Activated naive CD8-positive, alpha-beta T cell treated with anti-CD3 and anti-CD28 coated beads, Interleukin-2, amount 50 U/mL, for 16 hours (primary cell): ENCODE measurements at regions not wholly inside any gene's neighbourhood (a gene's known extent, or its start where the extent isn't known, plus 50 kb on each side); places are given as distances from the start of the nearest gene placed in this dataset.
"Not testable (repeated sequence)": the region's sequence is repeated elsewhere in the genome, so short reads cannot be mapped to it uniquely, and the experiment has no call there.

ENCODE experiments used
- DNase-seq: peaks from one replicate; pipeline ENCODE4 v3.0.0-alpha.2; 2020; ENCODE audit warnings: low read depth, low spot score

GRCh38 chr4:188941524-188942119, 802.4 kb downstream of the TRIML1 start:
- DNase-seq: no peak

- no peak for DNase-seq
Measured at GRCh38 chr4:188942606-188943005, 803.4 kb downstream of the TRIML1 start.

- DNase-seq: no peak
Measured at GRCh38 chr4:188949596-188949995, 810.4 kb downstream of the TRIML1 start.

- no peak for DNase-seq
Measured at GRCh38 chr4:188955066-188955465, 815.8 kb downstream of the TRIML1 start.

- DNase-seq: no peak
Measured at GRCh38 chr4:188956566-188956965, 817.3 kb downstream of the TRIML1 start.

DNA sequence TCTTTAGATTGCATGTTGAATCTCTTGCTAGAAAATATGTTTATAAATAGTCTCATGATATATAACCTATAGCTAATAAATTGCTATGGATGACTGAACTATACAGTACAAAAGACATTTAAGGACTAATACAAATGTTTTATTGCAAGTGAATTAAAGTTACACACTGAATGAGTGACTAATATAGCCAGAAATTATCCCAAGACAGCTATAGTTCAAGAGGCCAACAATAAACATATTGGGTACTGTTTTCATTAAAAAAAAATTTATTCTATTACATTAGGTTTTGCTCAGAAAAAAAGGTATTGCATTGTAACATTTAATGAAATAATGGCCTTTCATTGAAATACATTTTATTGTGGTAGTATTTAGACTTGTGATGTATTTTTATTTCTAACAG, 819.1 kb downstream of the TRIML1 start:
- DNase-seq: no peak

GRCh38 chr4:188959424-188959823, 820.2 kb downstream of the TRIML1 start:
- DNase-seq: no peak

GRCh38 chr4:188960411-188961093, 821.3 kb downstream of the TRIML1 start:
- no peak for DNase-seq

DNA sequence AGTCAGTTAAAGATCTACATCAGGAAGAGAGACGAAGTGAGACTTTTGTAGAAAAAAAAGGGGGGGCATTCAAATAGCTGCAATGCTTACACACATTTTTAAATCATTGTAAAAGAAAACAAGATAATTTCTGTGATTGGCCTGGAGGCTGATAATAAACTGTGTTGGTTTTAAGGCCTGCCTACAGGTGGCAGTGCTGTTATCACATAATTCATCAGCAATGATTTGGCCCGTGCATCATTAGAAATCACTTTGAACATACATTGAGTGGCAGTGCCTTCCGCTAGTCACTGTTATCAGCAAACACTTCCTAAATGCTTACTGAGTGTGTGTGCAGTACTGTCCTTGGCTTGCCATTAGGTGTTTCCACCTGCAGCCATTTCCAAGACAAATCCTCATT, 831.9 kb downstream of the TRIML1 start:
- DNase-seq: no peak

DNA sequence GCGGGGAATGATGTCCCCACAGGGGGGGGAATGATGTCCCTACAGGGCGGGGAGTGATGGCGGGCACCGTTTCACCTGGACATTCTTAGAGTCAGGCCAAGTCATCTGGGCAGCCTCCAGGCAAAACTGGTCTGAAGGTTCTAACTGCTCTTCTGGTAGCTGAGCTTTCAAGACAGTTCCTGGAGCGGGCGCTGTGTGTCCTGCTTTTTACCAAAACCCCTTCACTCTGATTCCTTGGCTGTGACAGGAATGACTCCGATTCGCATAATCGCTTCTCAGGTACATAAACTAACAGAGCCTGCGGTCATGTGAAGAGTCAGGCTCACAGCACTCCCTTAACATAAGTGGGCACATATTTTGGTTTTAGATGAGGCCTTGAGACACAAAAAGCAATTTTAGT, 836.0 kb downstream of the TRIML1 start:
- DNase-seq: no peak

DNA sequence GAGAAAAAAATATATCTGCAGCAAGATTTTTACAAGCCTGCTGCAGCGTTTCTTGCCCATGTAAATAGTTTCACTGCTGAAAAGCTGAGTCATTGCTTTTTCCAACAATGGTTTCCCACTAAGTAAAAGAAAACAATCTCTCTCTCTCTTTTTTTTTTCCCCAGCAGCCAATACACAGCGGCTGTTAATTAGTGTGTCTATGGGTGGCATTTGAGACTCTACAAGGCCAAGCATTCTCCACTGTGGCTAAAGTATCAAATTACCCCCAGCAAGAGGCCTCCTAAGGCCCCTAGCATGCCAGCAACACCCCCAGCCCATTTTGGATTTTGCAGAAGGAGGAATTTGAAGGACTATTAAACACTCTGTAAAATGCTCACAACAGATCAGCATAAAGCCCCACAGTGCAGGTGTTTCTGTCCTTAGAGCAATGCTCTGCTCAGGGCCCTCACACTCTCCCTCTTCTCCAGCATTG, 837.4 kb downstream of the TRIML1 start:
- DNase-seq: no peak

GRCh38 chr4:188977232-188977631, 838.0 kb downstream of the TRIML1 start:
- not testable (repeated sequence) for DNase-seq

DNA sequence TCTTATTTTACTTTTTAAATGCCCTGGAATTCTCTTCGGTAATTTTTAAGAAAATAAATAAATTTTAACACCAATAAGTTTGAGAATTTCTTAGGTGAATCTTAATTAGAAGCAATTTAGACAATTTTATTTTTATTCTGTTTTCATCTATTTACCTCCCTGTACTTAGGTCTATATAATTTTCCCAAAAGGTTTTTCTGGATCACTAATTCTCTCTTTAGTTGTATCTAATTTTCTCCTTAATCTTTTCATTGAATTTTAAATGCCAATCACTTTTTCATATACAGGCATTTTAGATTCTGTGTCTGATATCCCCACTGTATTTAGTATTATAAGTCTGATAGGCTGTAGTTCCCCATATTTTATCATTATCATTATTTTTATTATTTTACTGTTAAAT, 845.3 kb downstream of the TRIML1 start:
- no peak for DNase-seq

DNA sequence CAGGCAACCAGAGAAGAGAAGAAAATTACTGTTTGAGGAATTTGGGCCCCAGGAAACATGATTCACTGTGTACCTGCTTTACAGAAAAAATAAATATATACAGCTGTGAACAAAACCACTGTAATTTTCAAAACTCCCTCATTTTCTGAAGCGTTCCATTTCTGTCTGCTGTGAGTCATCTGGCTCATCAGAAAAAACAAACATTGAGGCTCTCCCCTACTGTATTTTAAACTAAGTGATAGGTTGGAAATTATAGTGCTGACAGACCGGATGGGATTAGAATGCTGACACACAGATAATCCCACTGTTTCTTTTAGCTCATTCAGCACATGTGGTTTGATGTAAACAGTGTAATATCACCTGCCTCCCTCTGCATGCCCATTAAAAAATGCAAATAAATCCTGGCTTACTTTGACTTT, 847.0 kb downstream of the TRIML1 start:
- DNase-seq: no peak

DNA sequence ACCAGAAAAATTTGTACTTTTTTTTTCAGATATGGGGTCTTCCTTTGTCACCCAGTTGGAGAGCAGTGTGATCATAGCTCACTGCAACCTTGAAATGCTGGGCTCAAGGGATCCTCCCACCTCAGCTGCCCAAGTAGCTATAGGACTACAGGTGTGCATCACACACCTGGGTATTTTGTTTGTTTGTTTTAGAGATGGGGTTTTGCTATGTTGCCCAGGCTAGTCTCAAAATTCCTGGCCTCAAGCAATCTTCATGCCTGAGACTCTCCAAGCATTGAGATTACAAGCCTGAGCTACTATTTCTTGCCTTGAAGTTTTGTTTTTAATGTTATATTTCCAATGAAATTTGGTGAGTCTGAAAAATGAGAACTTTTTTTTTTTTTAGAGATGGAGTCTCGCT, 847.8 kb downstream of the TRIML1 start:
- no peak for DNase-seq

DNA sequence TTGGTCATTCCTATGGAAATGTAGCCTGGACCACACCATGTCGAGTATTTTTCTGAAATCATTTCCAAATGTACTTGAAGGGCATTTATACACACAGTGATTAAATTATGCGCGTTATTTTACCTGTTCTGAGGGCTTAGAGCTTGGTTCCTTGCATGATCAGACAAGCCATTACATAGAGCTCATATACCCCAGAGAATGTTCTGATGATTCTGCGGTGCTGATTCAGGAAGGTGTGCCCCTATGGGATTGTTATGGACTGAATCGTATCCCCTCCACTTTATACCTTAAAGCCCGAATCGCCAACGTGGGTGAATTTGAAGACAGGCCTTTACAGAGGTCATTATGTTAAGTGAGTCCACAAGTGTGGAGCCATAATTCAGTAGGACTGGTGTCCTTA, 848.9 kb downstream of the TRIML1 start:
- no peak for DNase-seq

- DNase-seq: no peak
Measured at GRCh38 chr4:188989371-188989770, 850.1 kb downstream of the TRIML1 start.

DNA sequence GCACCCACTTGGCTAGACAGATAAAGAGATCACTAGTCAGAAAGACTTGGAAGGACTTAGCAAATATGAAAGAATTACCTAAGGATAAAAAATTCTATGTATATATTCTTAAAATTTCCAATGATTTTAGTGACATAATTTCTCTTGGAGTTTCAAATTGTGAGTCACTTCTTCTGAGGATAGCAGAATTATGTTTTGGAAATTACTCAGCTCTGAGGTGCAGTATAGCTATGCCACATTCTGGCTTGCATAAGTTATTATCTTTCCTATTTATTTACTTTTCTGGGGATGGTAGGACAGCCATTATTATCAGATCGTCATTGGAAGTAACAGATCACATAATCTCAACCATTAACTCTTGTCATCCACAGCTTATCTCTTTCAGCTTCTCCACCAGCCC, 853.5 kb downstream of the TRIML1 start:
- no peak for DNase-seq

DNA sequence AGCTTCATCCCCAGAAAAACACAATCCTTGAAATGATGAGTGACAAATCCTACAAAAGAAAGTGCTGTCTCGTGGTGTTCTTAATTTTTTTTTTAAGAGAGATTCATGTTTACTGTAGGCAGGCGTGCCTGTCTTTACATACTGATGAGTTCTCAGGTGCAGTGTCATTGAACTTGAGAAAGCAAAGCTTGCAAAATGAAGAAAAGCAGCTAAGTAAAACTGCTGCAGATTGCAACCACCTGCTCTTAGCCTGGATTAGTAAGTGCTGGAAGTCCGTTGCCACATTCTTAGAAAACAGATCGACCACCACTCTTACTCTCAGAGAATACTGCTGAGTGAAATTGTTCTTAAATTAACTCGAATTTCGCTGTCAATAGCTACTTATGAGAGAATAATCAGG, 854.6 kb downstream of the TRIML1 start:
- no peak for DNase-seq

DNA sequence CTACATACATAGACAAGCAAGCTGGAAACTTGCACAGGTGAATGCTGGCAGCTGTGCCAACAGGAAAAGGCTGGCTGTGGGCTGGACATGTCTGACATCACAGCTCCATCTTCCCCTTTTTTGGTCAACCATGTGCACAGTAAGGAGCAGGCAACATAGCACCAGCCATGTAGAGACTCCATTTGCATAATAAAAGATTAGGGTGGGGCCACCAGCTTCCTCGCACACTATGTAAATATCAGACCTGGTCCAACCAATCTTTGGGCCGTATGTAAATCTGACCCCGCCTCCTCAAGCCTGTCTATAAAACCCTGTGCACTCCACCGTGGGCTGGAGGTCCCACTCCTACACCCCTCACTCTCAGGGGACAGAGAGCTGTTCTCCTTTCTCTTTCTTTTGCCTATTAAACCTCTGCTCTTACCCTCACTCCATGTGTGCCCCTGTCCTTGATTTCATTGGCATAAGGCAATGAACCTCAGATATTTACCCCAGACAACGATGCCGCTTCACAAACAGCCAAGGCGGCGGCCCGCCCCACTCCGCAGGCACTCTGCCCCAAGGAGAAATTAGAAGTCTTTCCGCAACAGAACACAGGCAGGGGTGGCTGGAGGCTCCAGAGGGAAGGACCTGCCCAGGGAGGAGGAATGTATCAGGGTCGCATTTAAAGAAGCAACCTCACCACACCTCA, 862.2 kb downstream of the TRIML1 start:
- DNase-seq: no peak

- DNase-seq: no peak
Measured at GRCh38 chr4:189001971-189002450, 862.8 kb downstream of the TRIML1 start.

DNA sequence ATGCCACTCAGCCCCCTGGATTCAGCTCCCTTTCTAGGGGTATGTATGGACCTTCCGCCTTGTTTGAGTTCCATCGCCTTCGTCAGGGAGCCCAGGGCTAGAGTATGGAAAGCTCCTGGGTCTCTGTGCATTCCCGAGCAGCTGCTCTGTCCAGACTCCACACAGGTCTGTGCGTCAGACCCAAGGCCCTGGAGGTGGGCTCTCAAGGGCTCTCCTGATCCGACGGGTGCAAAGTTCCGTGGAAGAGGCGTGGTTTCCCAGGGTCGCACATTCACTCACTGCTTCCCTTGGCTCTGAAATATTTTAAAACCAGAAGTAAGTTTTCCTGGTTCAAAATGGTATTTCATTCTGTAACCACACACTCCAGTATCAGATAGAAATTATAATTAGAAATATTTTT, 863.2 kb downstream of the TRIML1 start:
- no peak for DNase-seq
